ENCODE measurements at regions not wholly inside any gene's neighbourhood (a gene's known extent, or its start where the extent isn't known, plus 50 kb on each side); places are given as distances from the start of the nearest gene placed in this dataset.

DNA sequence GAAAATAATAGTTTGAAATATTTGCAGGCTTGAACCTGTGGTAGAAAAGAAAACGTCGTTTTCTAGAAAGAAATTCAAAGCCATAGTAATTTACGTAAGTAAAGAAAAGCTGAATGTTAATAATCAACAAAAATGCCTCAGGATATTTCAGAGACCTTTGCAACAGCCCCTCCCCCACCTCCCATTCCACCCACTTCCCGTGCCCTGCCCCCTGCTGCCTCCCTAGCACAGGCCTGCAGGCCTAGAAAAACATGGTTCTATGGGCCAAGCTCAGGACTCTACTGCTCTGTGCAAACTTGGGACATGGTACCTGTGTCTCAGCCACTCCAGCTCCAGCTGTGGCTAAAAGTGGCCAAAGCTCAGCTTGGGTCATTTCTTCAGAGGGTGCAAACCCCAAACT lies 223.4 kb upstream of the RBMY1B start:
- no peak for DNase-seq (ENCODE audit: low spot score in 2 of 2)
- no peak for ATAC-seq
- no peak overlapping the region for H3K27ac Mint-ChIP-seq
- H3K36me3 Mint-ChIP-seq, result no peaks in the 10 kb centered on the region
- H3K9me3 Mint-ChIP-seq, result no peaks in the 10 kb centered on the region

- H3K36me3 Mint-ChIP-seq, result no peaks in the 10 kb centered on the region
- no peaks in the 10 kb centered on the region for H3K9me3 Mint-ChIP-seq
- no peak overlapping the region for H3K27ac Mint-ChIP-seq
- no peak for ATAC-seq
- DNase-seq (ENCODE audit: low spot score in 2 of 2), result no peak
Observed at GRCh38 chrY:21288908-21289307, 222.2 kb upstream of the RBMY1B start.

GRCh38 chrY:21295206-21295605 lies 215.9 kb upstream of the RBMY1B start:
- DNase-seq (ENCODE audit: low spot score in 2 of 2) (no peak), ATAC-seq (no peak)
- H3K36me3 Mint-ChIP-seq, result peaks cover 0 to 10% of the 10 kb centered on the region in 2 donors
- peaks cover 0 to 6% of the 10 kb centered on the region in 2 donors for H3K9me3 Mint-ChIP-seq
- no peak overlapping the region for H3K27ac Mint-ChIP-seq

GRCh38 chrY:21302278-21302677 lies 208.9 kb upstream of the RBMY1B start:
- Mint-ChIP-seq H3K9me3 (no peaks in the 10 kb centered on the region), H3K36me3 (no peaks in the 10 kb centered on the region), H3K27ac (no peak overlapping the region)
- no peak for DNase-seq (ENCODE audit: low spot score in 2 of 2)
- no peak for ATAC-seq

DNA sequence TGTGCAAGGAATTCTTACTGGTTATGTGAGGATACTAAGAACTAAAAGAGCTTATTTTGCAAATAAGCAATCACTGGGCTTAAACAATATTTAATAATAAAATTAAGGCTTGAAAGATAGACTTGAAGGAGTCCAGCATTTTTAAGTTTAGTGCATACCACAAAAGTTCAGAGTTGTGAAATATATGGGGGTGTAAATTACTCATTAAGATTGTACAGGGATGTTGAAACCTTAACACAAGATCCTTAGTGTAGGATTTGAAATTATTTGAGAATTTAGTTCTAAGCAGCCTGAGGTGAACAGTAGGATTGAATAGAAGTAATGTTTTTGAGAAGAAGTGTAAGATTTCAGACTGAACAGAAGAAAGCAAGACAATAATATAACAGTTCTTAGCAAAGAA lies 195.8 kb upstream of the RBMY1B start:
- H3K9me3 Mint-ChIP-seq, result no peaks in the 10 kb centered on the region
- DNase-seq (ENCODE audit: low spot score in 2 of 2) (no peak), ATAC-seq (no peak)
- no peak overlapping the region for H3K27ac Mint-ChIP-seq
- no peaks in the 10 kb centered on the region for H3K36me3 Mint-ChIP-seq
